Hindlimb muscle (tissue), 1 donor: ENCODE measurements at regions not wholly inside any gene's neighbourhood (a gene's known extent, or its start where the extent isn't known, plus 50 kb on each side); places are given as distances from the start of the nearest gene placed in this dataset.
"Not testable (repeated sequence)": the region's sequence is repeated elsewhere in the genome, so short reads cannot be mapped to it uniquely, and the experiment has no call there.

Experiments used
- DNase-seq: peaks from one replicate; pipeline ENCODE4 v3.0.0-alpha.2; 2013

GRCh38 chr10:113470372-113471240, 82.2 kb upstream of the HABP2 start:
- no peak for DNase-seq

- no peak for DNase-seq
These were observed 81.4 kb upstream of the HABP2 start for GRCh38 chr10:113471241-113471996.

- no peak for DNase-seq
These were observed 79.8 kb upstream of the HABP2 start for GRCh38 chr10:113473011-113473410.

GRCh38 chr10:113473851-113474250, 79.0 kb upstream of the HABP2 start:
- DNase-seq, result no peak

GRCh38 chr10:113474752-113475151, 78.1 kb upstream of the HABP2 start:
- no peak for DNase-seq

- peak; percentile 82 for DNase-seq
These were observed 77.5 kb upstream of the HABP2 start for GRCh38 chr10:113475381-113475807.

- DNase-seq, result no peak
These were observed 76.7 kb upstream of the HABP2 start for GRCh38 chr10:113476191-113476590.

GRCh38 chr10:113476673-113477072, 76.2 kb upstream of the HABP2 start:
- DNase-seq, result no peak

GRCh38 chr10:113477451-113477850, 75.4 kb upstream of the HABP2 start:
- no peak for DNase-seq

- no peak for DNase-seq
These were observed 73.3 kb upstream of the HABP2 start for GRCh38 chr10:113479346-113480080.

GRCh38 chr10:113480081-113480360, 72.8 kb upstream of the HABP2 start:
- DNase-seq, result no peak

- DNase-seq, result no peak
These were observed 71.9 kb upstream of the HABP2 start for GRCh38 chr10:113480851-113481502.

GRCh38 chr10:113484487-113484886, 68.4 kb upstream of the HABP2 start:
- DNase-seq, result no peak

GRCh38 chr10:113485736-113486135, 67.1 kb upstream of the HABP2 start:
- no peak for DNase-seq

GRCh38 chr10:113486531-113486930, 66.3 kb upstream of the HABP2 start:
- no peak for DNase-seq

GRCh38 chr10:113487154-113487553, 65.7 kb upstream of the HABP2 start:
- DNase-seq, result no peak

- DNase-seq, result no peak
These were observed 64.7 kb upstream of the HABP2 start for GRCh38 chr10:113488186-113488585.

- DNase-seq, result not testable (repeated sequence)
These were observed 63.3 kb upstream of the HABP2 start for GRCh38 chr10:113489522-113489921.

- peak; percentile 74 for DNase-seq
These were observed 60.8 kb upstream of the HABP2 start for GRCh38 chr10:113491967-113492565.

- no peak for DNase-seq
These were observed 59.7 kb upstream of the HABP2 start for GRCh38 chr10:113493195-113493594.

- DNase-seq, result peak; percentile 64
These were observed 59.0 kb upstream of the HABP2 start for GRCh38 chr10:113493882-113494301.

GRCh38 chr10:113494761-113495160, 58.1 kb upstream of the HABP2 start:
- no peak for DNase-seq
